Glomerular endothelial cell (primary cell): ENCODE measurements at regions not wholly inside any gene's neighbourhood (a gene's known extent, or its start where the extent isn't known, plus 50 kb on each side); places are given as distances from the start of the nearest gene placed in this dataset.

Source experiments
- DNase-seq: peaks from one replicate; pipeline ENCODE4 v3.0.0-alpha.2; 2011; ENCODE audit warnings: low read depth, low spot score; ENCODE audit errors: extremely low read depth

GRCh38 chr6:155975506-155975905, 519.9 kb upstream of the NOX3 start:
- DNase-seq, result no peak

GRCh38 chr6:155974811-155975323, 519.2 kb upstream of the NOX3 start:
- no peak for DNase-seq

- DNase-seq, result no peak
Observed at GRCh38 chr6:155974359-155974758, 518.7 kb upstream of the NOX3 start.

- DNase-seq, result no peak
Observed at GRCh38 chr6:155970876-155971708, 515.5 kb upstream of the NOX3 start.

GRCh38 chr6:155970472-155970871, 514.8 kb upstream of the NOX3 start:
- no peak for DNase-seq

GRCh38 chr6:155968921-155969320, 513.3 kb upstream of the NOX3 start:
- no peak for DNase-seq

GRCh38 chr6:155967322-155967721, 511.7 kb upstream of the NOX3 start:
- DNase-seq, result no peak

- DNase-seq, result no peak
Observed at GRCh38 chr6:155964544-155964943, 508.9 kb upstream of the NOX3 start.

GRCh38 chr6:155962276-155962675, 506.6 kb upstream of the NOX3 start:
- DNase-seq, result no peak

GRCh38 chr6:155959898-155960495, 504.4 kb upstream of the NOX3 start:
- DNase-seq, result no peak

- DNase-seq, result no peak
Observed at GRCh38 chr6:155958550-155958949, 502.9 kb upstream of the NOX3 start.

- no peak for DNase-seq
Observed at GRCh38 chr6:155955038-155955437, 499.4 kb upstream of the NOX3 start.

GRCh38 chr6:155954149-155954548, 498.5 kb upstream of the NOX3 start:
- DNase-seq, result no peak

- no peak for DNase-seq
Observed at GRCh38 chr6:155949256-155949655, 493.6 kb upstream of the NOX3 start.

- DNase-seq, result no peak
Observed at GRCh38 chr6:155946860-155947259, 491.2 kb upstream of the NOX3 start.

GRCh38 chr6:155943635-155944034, 488.0 kb upstream of the NOX3 start:
- DNase-seq, result no peak

GRCh38 chr6:155939253-155939652, 483.6 kb upstream of the NOX3 start:
- DNase-seq, result no peak

- no peak for DNase-seq
Observed at GRCh38 chr6:155936551-155936950, 480.9 kb upstream of the NOX3 start.

GRCh38 chr6:155936127-155936526, 480.5 kb upstream of the NOX3 start:
- no peak for DNase-seq

GRCh38 chr6:155916846-155917624, 461.4 kb upstream of the NOX3 start:
- DNase-seq, result no peak

GRCh38 chr6:155915651-155916050, 460.0 kb upstream of the NOX3 start:
- DNase-seq, result no peak
